ENCODE measurements at regions not wholly inside any gene's neighbourhood (a gene's known extent, or its start where the extent isn't known, plus 50 kb on each side); places are given as distances from the start of the nearest gene placed in this dataset.

DNA sequence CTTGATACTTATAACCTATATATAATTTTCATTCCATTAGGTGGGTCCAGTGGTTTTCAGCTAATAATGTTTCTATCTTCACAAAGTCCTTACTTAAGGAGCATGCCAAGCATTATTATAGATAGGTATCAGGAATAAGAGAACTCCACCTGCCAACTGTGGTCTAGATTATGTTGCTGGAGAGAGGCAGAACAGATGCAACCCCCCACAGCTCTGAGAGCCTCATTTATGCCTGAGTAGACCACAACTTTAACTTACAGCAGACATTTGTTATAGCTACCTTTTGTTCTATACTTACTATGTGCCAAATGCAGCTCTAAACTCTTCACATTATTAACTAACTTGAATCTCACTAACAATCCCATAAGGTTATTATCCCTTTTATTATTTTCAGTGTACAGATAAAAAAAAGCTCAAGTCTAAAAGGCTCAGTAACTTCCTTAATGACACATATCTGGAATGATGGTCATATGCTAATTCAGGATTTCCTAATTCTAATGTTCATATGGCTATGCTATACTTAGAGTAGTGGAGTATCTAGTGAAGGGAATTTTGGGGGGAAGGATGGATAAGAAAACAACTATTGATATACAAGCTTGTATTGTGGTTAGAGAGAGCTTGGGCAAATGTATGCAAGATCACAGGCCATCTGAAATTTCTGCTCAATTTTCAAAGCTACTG lies 119.1 kb upstream of the RND3 start:
- Histone ChIP-seq H3K27ac (no peak overlapping the region), H3K4me3 (no peak overlapping the region), H3K9me3 (no peaks in the 10 kb centered on the region), H3K36me3 (ENCODE audit: insufficient read depth in 1 of 2, low read depth in 1 of 2) (no peaks in the 10 kb centered on the region), H3K27me3 (ENCODE audit: insufficient read depth in 3 of 3, low read length in 2 of 3) (no peaks in the 10 kb centered on the region), H3K4me1 (no peaks in the 10 kb centered on the region)
- ATAC-seq (no peak), DNase-seq (no peak)
- TF ChIP-seq, protein P1, sequence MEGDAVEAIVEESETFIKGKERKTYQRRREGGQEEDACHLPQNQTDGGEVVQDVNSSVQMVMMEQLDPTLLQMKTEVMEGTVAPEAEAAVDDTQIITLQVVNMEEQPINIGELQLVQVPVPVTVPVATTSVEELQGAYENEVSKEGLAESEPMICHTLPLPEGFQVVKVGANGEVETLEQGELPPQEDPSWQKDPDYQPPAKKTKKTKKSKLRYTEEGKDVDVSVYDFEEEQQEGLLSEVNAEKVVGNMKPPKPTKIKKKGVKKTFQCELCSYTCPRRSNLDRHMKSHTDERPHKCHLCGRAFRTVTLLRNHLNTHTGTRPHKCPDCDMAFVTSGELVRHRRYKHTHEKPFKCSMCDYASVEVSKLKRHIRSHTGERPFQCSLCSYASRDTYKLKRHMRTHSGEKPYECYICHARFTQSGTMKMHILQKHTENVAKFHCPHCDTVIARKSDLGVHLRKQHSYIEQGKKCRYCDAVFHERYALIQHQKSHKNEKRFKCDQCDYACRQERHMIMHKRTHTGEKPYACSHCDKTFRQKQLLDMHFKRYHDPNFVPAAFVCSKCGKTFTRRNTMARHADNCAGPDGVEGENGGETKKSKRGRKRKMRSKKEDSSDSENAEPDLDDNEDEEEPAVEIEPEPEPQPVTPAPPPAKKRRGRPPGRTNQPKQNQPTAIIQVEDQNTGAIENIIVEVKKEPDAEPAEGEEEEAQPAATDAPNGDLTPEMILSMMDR (IDR thresholded peaks at IDR 0.05) = no peak
- intact Hi-C loops (cut with DNase I) = no loop called here

DNA sequence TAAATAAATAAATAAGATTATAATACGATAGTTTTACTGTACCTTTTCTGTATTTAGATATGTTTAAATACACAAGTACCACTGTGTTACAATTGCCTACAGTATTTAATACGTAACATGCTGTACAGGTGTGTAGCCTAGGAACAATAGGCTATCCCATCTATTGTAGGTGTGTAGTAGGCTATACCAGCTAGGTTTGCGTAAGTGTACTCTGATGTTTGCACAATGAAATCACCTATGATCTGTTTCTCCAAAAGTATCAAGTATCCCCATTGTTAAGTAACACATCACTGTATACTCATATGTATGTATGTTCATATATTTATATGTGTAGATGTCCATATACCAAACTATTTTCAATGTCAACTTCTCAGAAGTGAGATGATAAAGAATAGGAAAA lies 118.2 kb upstream of the RND3 start:
- Histone ChIP-seq H3K36me3 (ENCODE audit: insufficient read depth in 1 of 2, low read depth in 1 of 2) (no peaks in the 10 kb centered on the region), H3K4me3 (no peak overlapping the region), H3K27me3 (ENCODE audit: insufficient read depth in 3 of 3, low read length in 2 of 3) (no peaks in the 10 kb centered on the region), H3K27ac (no peak overlapping the region), H3K9me3 (no peaks in the 10 kb centered on the region), H3K4me1 (no peaks in the 10 kb centered on the region)
- TF ChIP-seq, protein P1 (IDR thresholded peaks at IDR 0.05) = no peak
- 97 to 100% (median 100%) methylated on average over 3 of the region's 3 CpGs for WGBS, 3 donors
- DNase-seq (no peak), ATAC-seq (no peak)
- intact Hi-C loops (cut with DNase I) = no loop called here

DNA sequence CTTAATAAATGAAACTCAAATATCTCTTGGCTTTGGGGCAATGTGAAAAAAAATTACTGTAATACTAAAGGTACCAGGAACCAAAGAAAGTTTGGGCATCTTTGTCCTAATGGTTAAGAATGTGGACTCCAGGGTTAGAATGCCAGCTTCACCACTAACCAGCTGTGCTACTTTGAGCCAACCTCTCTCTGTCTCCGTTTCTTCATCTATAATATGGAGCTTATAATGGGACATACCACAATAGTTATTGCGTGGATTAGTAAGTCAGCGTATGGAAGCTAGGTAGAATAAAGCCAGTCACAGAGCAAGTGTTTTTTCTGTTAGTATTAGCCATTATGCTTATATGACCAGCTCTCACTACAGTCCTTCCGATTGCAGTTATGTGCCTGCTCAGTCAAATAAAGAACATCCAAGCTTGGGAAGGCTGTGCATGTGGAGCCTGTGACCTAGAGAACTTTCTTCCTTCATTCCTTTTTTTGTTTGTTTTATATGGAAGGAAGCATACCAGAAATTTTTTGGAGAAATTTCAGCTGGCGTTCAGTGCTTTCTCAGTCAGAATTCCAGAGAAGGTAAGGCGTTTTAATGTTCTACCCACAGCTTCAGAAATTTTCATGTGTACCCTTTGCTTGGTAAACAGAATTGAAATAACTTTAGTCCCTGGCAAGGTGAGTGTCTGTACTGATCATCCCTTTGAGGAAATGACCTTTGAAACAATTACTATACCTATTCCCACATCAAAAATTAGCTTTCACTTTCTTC lies 114.0 kb upstream of the RND3 start:
- no peak for DNase-seq
- no peak overlapping the region for H3K4me3 ChIP-seq
- intact Hi-C loops (cut with DNase I) = no loop called here
- H3K27ac ChIP-seq = no peak overlapping the region
- TF ChIP-seq, protein P1 (IDR thresholded peaks at IDR 0.05) = no peak
- no peaks in the 10 kb centered on the region for H3K36me3 ChIP-seq (ENCODE audit: insufficient read depth in 1 of 2, low read depth in 1 of 2)
- 44 to 55% (median 48%) methylated on average over 6 of the region's 6 CpGs for WGBS, 3 donors
- no peaks in the 10 kb centered on the region for H3K27me3 ChIP-seq (ENCODE audit: insufficient read depth in 3 of 3, low read length in 2 of 3)
- H3K4me1 ChIP-seq = no peaks in the 10 kb centered on the region
- ATAC-seq = no peak
- no peaks in the 10 kb centered on the region for H3K9me3 ChIP-seq

DNA sequence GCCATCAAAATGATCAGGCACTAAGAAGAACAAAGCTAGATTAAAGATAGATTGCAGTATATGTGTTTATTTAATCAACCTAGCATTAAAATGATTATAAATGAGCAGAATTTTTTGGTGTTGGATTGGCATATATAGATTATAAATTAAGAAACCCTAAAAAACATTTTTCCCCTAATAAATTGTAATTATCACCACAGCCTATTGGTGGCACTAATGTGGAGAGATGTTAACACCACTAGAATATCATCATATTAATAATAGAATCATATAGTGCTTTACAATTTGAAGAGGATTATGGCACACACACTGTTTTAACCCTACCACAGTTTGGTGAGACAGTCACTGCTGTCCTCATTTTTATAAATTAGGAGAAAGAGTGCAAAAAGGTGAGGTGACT lies 112.4 kb upstream of the RND3 start:
- Histone ChIP-seq H3K27me3 (ENCODE audit: insufficient read depth in 3 of 3, low read length in 2 of 3) (peaks cover 0 to 2% (median 0%) of the 10 kb centered on the region in 3 donors), H3K36me3 (ENCODE audit: insufficient read depth in 1 of 2, low read depth in 1 of 2) (no peaks in the 10 kb centered on the region), H3K9me3 (no peaks in the 10 kb centered on the region), H3K4me1 (no peaks in the 10 kb centered on the region), H3K4me3 (no peak overlapping the region), H3K27ac (no peak overlapping the region)
- intact Hi-C loops (cut with DNase I) = no loop called here
- TF ChIP-seq, protein P1 (IDR thresholded peaks at IDR 0.05) = no peak
- ATAC-seq (no peak), DNase-seq (no peak)
